H9 (cell line): ENCODE measurements at regions not wholly inside any gene's neighbourhood (a gene's known extent, or its start where the extent isn't known, plus 50 kb on each side); places are given as distances from the start of the nearest gene placed in this dataset.

Source experiments
- DNase-seq: peaks from one replicate; pipeline ENCODE4 v3.0.0-alpha.2; 2017
- H2AFZ ChIP-seq: one replicate; pipeline ENCODE4 v1.6.1; 2013; ENCODE audit warnings: mild to moderate bottlenecking, low read length, control low read depth, moderate library complexity
- H2AK5ac ChIP-seq: 2 replicates; pipeline ENCODE4 v1.6.1; 2013; ENCODE audit warnings: low read length, control low read depth, mixed read lengths; ENCODE audit not compliant: insufficient read length
- H2BK120ac ChIP-seq: one replicate; pipeline ENCODE4 v1.6.1; 2013; ENCODE audit warnings: low read depth, mild to moderate bottlenecking, low read length, control low read depth, inconsistent platforms; ENCODE audit not compliant: poor library complexity, severe bottlenecking
- H2BK12ac ChIP-seq: 2 replicates; pipeline ENCODE4 v1.6.1; 2013; ENCODE audit warnings: low read length, control low read depth, mixed read lengths, low read depth; ENCODE audit not compliant: insufficient read length
- H2BK15ac ChIP-seq: 2 replicates; pipeline ENCODE4 v1.6.1; 2013; ENCODE audit warnings: low read depth, low read length, control low read depth
- H2BK20ac ChIP-seq: one replicate; pipeline ENCODE4 v1.6.1; 2013; ENCODE audit warnings: low read depth, mild to moderate bottlenecking, low read length, control low read depth, inconsistent platforms; ENCODE audit not compliant: poor library complexity, severe bottlenecking
- H2BK5ac ChIP-seq: 2 replicates; pipeline ENCODE4 v1.6.1; 2013; ENCODE audit warnings: low read length, control low read depth, mixed read lengths; ENCODE audit not compliant: insufficient read length
- H3K14ac ChIP-seq: 2 replicates; pipeline ENCODE4 v1.6.1; 2013; ENCODE audit warnings: low read length, control low read depth; ENCODE audit not compliant: insufficient read depth
- H3K18ac ChIP-seq: 2 replicates; pipeline ENCODE4 v1.6.1; 2013; ENCODE audit warnings: low read depth, mild to moderate bottlenecking, mixed read lengths, low read length, control low read depth; ENCODE audit not compliant: insufficient read length
- H3K23ac ChIP-seq: 2 replicates; pipeline ENCODE4 v1.6.1; 2013; ENCODE audit warnings: low read length, control low read depth, mixed read lengths, low read depth; ENCODE audit not compliant: insufficient read length
- H3K23me2 ChIP-seq: 2 replicates; pipeline ENCODE4 v1.6.1; 2013; ENCODE audit warnings: low read depth, mild to moderate bottlenecking, mixed read lengths, low read length, control low read depth; ENCODE audit not compliant: insufficient read length, poor library complexity, severe bottlenecking
- H3K27ac ChIP-seq: 2 replicates; pipeline ENCODE4 v1.5.1; 2013; ENCODE audit warnings: low read length, control low read depth, mixed read lengths, low read depth; ENCODE audit not compliant: insufficient read length
- H3K27me3 ChIP-seq: 2 replicates; pipeline ENCODE4 v1.6.1; 2013; ENCODE audit warnings: low read length, control low read depth, inconsistent platforms; ENCODE audit not compliant: insufficient read depth
- H3K4ac ChIP-seq: 2 replicates; pipeline ENCODE4 v1.6.1; 2013; ENCODE audit warnings: low read depth, mild to moderate bottlenecking, control low read depth, inconsistent platforms, low read length, moderate library complexity
- H3K4me1 ChIP-seq: 2 replicates; pipeline ENCODE4 v1.6.1; 2013; ENCODE audit warnings: low read length, control low read depth, inconsistent platforms; ENCODE audit not compliant: insufficient read depth
- H3K4me2 ChIP-seq: 2 replicates; pipeline ENCODE4 v1.6.1; 2013; ENCODE audit warnings: low read length, control low read depth, mixed read lengths; ENCODE audit not compliant: insufficient read length, insufficient read depth
- H3K56ac ChIP-seq: 2 replicates; pipeline ENCODE4 v1.6.1; 2013; ENCODE audit warnings: low read depth, mild to moderate bottlenecking, mixed read lengths, low read length, control low read depth; ENCODE audit not compliant: insufficient read length
- H3K79me1 ChIP-seq: 2 replicates; pipeline ENCODE4 v1.6.1; 2013; ENCODE audit warnings: low read depth, mild to moderate bottlenecking, moderate library complexity, low read length, control low read depth, inconsistent platforms; ENCODE audit not compliant: insufficient read depth, poor library complexity, severe bottlenecking
- H3K79me2 ChIP-seq: 2 replicates; pipeline ENCODE4 v1.6.1; 2013; ENCODE audit warnings: low read length, control low read depth, inconsistent platforms; ENCODE audit not compliant: insufficient read depth
- H3K9ac ChIP-seq: 2 replicates; pipeline ENCODE4 v1.6.1; 2013; ENCODE audit warnings: low read length, control low read depth, mixed read lengths; ENCODE audit not compliant: insufficient read length; ENCODE audit errors: extremely low read depth
- H3K9me3 ChIP-seq: one replicate; pipeline ENCODE4 v1.6.1; 2013; ENCODE audit warnings: low read depth, low read length, inconsistent platforms; ENCODE audit not compliant: control insufficient read depth
- H3T11ph ChIP-seq: one replicate; pipeline ENCODE4 v1.6.1; 2013; ENCODE audit warnings: mild to moderate bottlenecking, low read length, control low read depth, inconsistent platforms
- H4K20me1 ChIP-seq: one replicate; pipeline ENCODE4 v1.6.1; 2013; ENCODE audit not compliant: control insufficient read depth, insufficient read length, insufficient read depth
- H4K5ac ChIP-seq: 2 replicates; pipeline ENCODE4 v1.6.1; 2013; ENCODE audit warnings: low read depth, mild to moderate bottlenecking, mixed read lengths, low read length, control low read depth; ENCODE audit not compliant: insufficient read length
- H4K8ac ChIP-seq: replicated peaks from 2 replicates; pipeline ENCODE4 v1.6.1; 2013; ENCODE audit warnings: low read length, control low read depth, mixed read lengths, low read depth; ENCODE audit not compliant: insufficient read length
- H4K91ac ChIP-seq: 2 replicates; pipeline ENCODE4 v1.6.1; 2013; ENCODE audit warnings: low read depth, mild to moderate bottlenecking, moderate library complexity, mixed read lengths, low read length, control low read depth; ENCODE audit not compliant: insufficient read length
- H3K27ac Mint-ChIP-seq, 3 experiments: 2 replicates in 2 of 3; 3 replicates in 1 of 3; pipeline ENCODE4 v1.8.0; 2020 to 2021; ENCODE audit warnings: mixed read lengths in 3 of 3, mild to moderate bottlenecking in 1 of 3, moderate library complexity in 1 of 3
- H3K27me3 Mint-ChIP-seq: 2 replicates; pipeline ENCODE4 v1.8.0; 2021; ENCODE audit warnings: low read depth, mild to moderate bottlenecking, moderate library complexity, mixed read lengths
- H3K36me3 Mint-ChIP-seq, 3 experiments: 2 replicates in 2 of 3; 3 replicates in 1 of 3; pipeline ENCODE4 v1.8.0; 2020 to 2021; ENCODE audit warnings: low read depth in 3 of 3, mixed read lengths in 3 of 3; ENCODE audit not compliant: insufficient read depth in 1 of 3
- H3K4me1 Mint-ChIP-seq, 2 experiments: 2 replicates each; pipeline ENCODE4 v1.8.0; 2020; ENCODE audit warnings: mixed read lengths in 2 of 2
- H3K4me3 Mint-ChIP-seq, 2 experiments: 2 replicates in 1 of 2; 3 replicates in 1 of 2; pipeline ENCODE4 v1.8.0; 2020 to 2021; ENCODE audit warnings: mild to moderate bottlenecking in 2 of 2, mixed read lengths in 2 of 2, moderate library complexity in 1 of 2
- H3K9me3 Mint-ChIP-seq, 2 experiments: 2 replicates in 1 of 2; 3 replicates in 1 of 2; pipeline ENCODE4 v1.8.0; 2020; ENCODE audit warnings: mild to moderate bottlenecking in 2 of 2, mixed read lengths in 2 of 2, moderate library complexity in 1 of 2
- CTCF ChIP-seq: fragments of 200-600 bp; sonication (generic); conservative IDR thresholded peaks from 3 replicates; pipeline ENCODE4 v1.8.0; 2021; ENCODE audit warnings: antibody characterized with exemption, mild to moderate bottlenecking
- WGBS: extraction: QIAGEN DNeasy Blood & Tissue Kit; methylation state at CpG from one replicate; pipeline ENCODE4 v1.1.7; 2013; ENCODE audit warnings: missing lambda C conversion rate, low lambda C conversion rate, mixed read lengths; ENCODE audit not compliant: insufficient read length; ENCODE audit errors: extremely low coverage; 5-methylcytosine and 5-hydroxymethylcytosine counted together

GRCh38 chr3:94709249-94709902, 646.5 kb downstream of the NSUN3 start:
- no peak overlapping the region for H2BK15ac ChIP-seq
- H3K36me3 Mint-ChIP-seq = no peaks in the 10 kb centered on the region; a peak in 1 of 7 replicates
- no peaks in the 10 kb centered on the region for H3K4me1 Mint-ChIP-seq
- no peak overlapping the region for H3K4me3 Mint-ChIP-seq
- H3K23ac ChIP-seq = no peak overlapping the region
- no peak overlapping the region for H2BK120ac ChIP-seq
- no peaks in the 10 kb centered on the region for H4K20me1 ChIP-seq
- no peak for TF ChIP-seq CTCF
- no peaks in the 10 kb centered on the region for H3K79me1 ChIP-seq
- no peak overlapping the region for H4K5ac ChIP-seq
- H3K9me3 ChIP-seq = no peaks in the 10 kb centered on the region
- H2BK5ac ChIP-seq = no peak overlapping the region
- no peak overlapping the region for H3T11ph ChIP-seq
- no peaks in the 10 kb centered on the region for H3K23me2 ChIP-seq
- H3K27me3 Mint-ChIP-seq = no peaks in the 10 kb centered on the region
- no peak overlapping the region for H3K18ac ChIP-seq
- H2AK5ac ChIP-seq = no peak overlapping the region
- no peak overlapping the region for H4K91ac ChIP-seq
- H3K9ac ChIP-seq = no peak overlapping the region
- no peaks in the 10 kb centered on the region for H3K4me1 ChIP-seq
- no peak overlapping the region for H3K4me2 ChIP-seq
- H2BK12ac ChIP-seq = no peak overlapping the region
- H3K27ac Mint-ChIP-seq = no peak overlapping the region
- H3K79me2 ChIP-seq = no peaks in the 10 kb centered on the region
- H4K8ac ChIP-seq = no peak overlapping the region
- H3K27me3 ChIP-seq = no peaks in the 10 kb centered on the region
- WGBS = no CpG with 5 or more reads among the region's 1 CpG
- no peak overlapping the region for H2BK20ac ChIP-seq
- no peak overlapping the region for H3K4ac ChIP-seq
- DNase-seq = no peak
- H3K14ac ChIP-seq = no peak overlapping the region
- H3K56ac ChIP-seq = no peak overlapping the region
- peaks cover 0 to 8% of the 10 kb centered on the region in 2 experiments; a peak in 1 of 5 replicates for H3K9me3 Mint-ChIP-seq
- H2AFZ ChIP-seq = no peak overlapping the region
- no peak overlapping the region for H3K27ac ChIP-seq
